ENCODE measurements at regions not wholly inside any gene's neighbourhood (a gene's known extent, or its start where the extent isn't known, plus 50 kb on each side); places are given as distances from the start of the nearest gene placed in this dataset.

GRCh38 chr10:117601716-117602115 is 59.2 kb downstream of the EMX2 start:
- CTCF ChIA-PET, result no interaction called here
- H3K4me3 ChIP-seq (ENCODE audit: low read depth, low read length), result no peak overlapping the region
- DNase-seq (ENCODE audit: low read depth, low spot score), result no peak
- TF ChIP-seq, protein P1, sequence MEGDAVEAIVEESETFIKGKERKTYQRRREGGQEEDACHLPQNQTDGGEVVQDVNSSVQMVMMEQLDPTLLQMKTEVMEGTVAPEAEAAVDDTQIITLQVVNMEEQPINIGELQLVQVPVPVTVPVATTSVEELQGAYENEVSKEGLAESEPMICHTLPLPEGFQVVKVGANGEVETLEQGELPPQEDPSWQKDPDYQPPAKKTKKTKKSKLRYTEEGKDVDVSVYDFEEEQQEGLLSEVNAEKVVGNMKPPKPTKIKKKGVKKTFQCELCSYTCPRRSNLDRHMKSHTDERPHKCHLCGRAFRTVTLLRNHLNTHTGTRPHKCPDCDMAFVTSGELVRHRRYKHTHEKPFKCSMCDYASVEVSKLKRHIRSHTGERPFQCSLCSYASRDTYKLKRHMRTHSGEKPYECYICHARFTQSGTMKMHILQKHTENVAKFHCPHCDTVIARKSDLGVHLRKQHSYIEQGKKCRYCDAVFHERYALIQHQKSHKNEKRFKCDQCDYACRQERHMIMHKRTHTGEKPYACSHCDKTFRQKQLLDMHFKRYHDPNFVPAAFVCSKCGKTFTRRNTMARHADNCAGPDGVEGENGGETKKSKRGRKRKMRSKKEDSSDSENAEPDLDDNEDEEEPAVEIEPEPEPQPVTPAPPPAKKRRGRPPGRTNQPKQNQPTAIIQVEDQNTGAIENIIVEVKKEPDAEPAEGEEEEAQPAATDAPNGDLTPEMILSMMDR (IDR thresholded peaks at IDR 0.05; ENCODE audit: insufficient read depth, low read length, missing control alignments), result no peak
- POLR2A ChIA-PET, result no interaction called here

DNA sequence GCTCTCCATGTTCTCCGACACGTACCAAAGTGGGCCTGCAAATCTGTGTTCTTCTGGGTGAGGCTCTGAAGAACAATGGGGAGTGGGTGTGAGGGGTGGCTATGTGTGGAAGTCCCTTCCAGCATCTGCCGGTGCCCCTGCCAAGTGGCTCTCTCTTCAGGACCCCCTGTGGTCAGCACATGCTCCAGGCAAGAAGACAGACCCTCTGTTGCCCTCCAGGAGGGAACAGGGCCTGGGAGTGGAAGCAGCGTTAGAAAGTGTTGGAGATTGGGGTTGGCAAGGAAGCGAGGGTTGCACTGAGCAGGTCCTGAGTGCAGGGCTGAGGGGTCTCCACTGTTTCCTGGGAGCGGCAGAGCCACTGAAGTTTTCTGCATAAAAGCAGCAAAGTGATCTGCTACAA is 60.5 kb downstream of the EMX2 start:
- no peak overlapping the region for H3K4me3 ChIP-seq (ENCODE audit: low read depth, low read length)

GRCh38 chr10:117603726-117604125 is 61.2 kb downstream of the EMX2 start:
- TF ChIP-seq, protein P1 (IDR thresholded peaks at IDR 0.05; ENCODE audit: insufficient read depth, low read length, missing control alignments), result no peak
- no peak overlapping the region for H3K4me3 ChIP-seq (ENCODE audit: low read depth, low read length)
- ChIA-PET POLR2A (no interaction called here), CTCF (no interaction called here)
- DNase-seq (ENCODE audit: low read depth, low spot score), result no peak

More for the DNA sequence above, 60.5 kb downstream of the EMX2 start:
- DNase-seq (ENCODE audit: low read depth, low spot score), result no peak
- CTCF ChIA-PET, result no interaction called here
- POLR2A ChIA-PET, result no interaction called here
- TF ChIP-seq, protein P1 (IDR thresholded peaks at IDR 0.05; ENCODE audit: insufficient read depth, low read length, missing control alignments), result no peak

DNA sequence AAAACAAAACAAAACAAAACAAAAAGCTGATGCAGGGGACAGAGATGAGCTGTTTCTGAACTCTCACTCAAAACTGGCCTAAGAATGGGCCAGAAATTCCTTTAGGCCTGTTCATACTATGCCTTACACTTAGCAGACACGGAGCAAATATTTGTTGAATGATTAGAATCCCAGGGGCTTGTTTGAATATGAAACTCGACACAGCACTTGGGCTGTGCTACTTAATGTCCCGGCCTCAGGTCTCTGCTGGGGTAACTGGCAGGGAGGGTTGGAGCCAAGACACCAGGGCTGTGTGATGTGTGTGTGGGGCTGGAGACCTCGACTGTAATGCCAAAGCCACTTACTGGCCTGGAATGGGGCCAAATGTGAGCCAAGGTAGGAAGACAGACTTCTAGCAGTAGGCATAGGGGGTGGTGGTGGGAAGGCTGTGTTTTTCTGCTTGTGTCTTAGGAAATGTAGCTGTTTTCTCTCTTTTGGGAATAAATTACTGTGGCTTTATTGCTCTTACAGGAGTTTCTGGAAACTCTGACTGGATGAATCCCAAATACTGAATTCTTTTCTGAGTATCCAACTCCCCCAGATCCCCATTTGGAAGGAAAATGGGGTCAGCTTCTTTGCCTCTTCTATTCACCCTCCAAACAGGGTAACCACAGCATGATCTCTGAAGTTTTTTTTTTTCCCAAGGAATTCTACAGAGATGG is 66.7 kb downstream of the EMX2 start:
- TF ChIP-seq, protein P1 (IDR thresholded peaks at IDR 0.05; ENCODE audit: insufficient read depth, low read length, missing control alignments), result no peak
- POLR2A ChIA-PET, result interaction anchor here (1.0 kb wide), 1 partner anchor 63 kb away, joined by 4 read pairs; no protein-coding TSS in a partner anchor
- CTCF ChIA-PET, result interaction anchor here (1.9 kb wide), 1 partner anchor 166 kb away, joined by 5 read pairs; no protein-coding TSS in a partner anchor
- peak overlapping the region; percentile 45 for H3K4me3 ChIP-seq (ENCODE audit: low read depth, low read length)
- peak; percentile 85 for DNase-seq (ENCODE audit: low read depth, low spot score)

DNA sequence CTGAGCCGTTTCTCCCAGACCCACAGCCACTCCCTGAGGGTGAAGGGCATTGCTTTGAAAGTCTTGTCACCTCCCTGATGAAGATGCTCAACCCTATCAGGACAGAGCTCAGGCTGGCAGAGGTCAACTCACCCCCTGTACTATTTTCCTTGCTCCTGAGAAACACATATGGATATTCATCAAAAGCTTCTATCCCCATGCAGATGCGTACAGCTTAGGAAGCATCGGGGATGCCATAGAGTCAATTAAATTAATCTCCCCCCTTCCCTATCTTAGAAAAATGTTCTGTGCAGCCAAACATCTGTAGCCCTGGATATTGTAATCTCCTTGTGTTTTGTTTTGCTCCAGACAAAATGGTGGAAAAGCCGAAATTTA is 67.2 kb downstream of the EMX2 start:
- CTCF ChIA-PET, result interaction anchor here (1.9 kb wide), 1 partner anchor 167 kb away, joined by 5 read pairs; no protein-coding TSS in a partner anchor
- peak overlapping the region; percentile 45 for H3K4me3 ChIP-seq (ENCODE audit: low read depth, low read length)
- POLR2A ChIA-PET, result no interaction called here
- no peak for DNase-seq (ENCODE audit: low read depth, low spot score)
- TF ChIP-seq, protein P1 (IDR thresholded peaks at IDR 0.05; ENCODE audit: insufficient read depth, low read length, missing control alignments), result no peak

DNA sequence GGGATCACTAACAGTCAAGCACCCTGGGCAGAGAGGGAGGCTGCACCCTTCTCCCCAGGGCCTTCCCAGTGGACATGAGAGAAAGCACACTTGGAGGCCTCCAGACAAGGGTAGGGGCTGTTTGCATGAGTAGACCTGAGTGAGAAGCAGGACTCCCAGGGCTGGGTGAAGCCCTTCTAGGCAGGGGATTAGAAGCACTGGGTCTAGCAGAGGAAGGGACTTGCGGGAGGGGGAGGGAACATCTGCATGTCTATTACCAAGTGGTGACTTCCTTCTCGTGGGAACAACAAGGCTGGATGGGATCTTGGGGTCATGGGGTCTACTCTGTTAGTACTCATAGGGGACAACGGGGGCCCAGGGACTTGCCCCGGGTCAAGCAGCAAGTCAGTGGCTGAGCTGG is 67.8 kb downstream of the EMX2 start:
- ChIA-PET POLR2A (no interaction called here), CTCF (interaction anchor here (1.9 kb wide), 1 partner anchor 167 kb away, joined by 5 read pairs; no protein-coding TSS in a partner anchor)
- DNase-seq (ENCODE audit: low read depth, low spot score), result no peak
- TF ChIP-seq, protein P1 (IDR thresholded peaks at IDR 0.05; ENCODE audit: insufficient read depth, low read length, missing control alignments), result no peak
- H3K4me3 ChIP-seq (ENCODE audit: low read depth, low read length), result no peak overlapping the region

All from AG04449 (cell line).